ENCODE measurements at regions not wholly inside any gene's neighbourhood (a gene's known extent, or its start where the extent isn't known, plus 50 kb on each side); places are given as distances from the start of the nearest gene placed in this dataset.

- peaks cover 15% of the 10 kb centered on the region for H3K4me1 ChIP-seq
- no peak overlapping the region for H3K4me3 ChIP-seq (ENCODE audit: low read depth, low read length)
- H3K27me3 ChIP-seq = no peaks in the 10 kb centered on the region
- no peaks in the 10 kb centered on the region for H3K36me3 ChIP-seq
- no peak for TF ChIP-seq CTCF (IDR thresholded peaks at IDR 0.05; ENCODE audit: low read depth, low read length)
- DNase-seq = no peak
- peaks cover 5% of the 10 kb centered on the region for H3K9me3 ChIP-seq
Measured at GRCh38 chr11:103539166-103539565, 429.9 kb downstream of the DYNC2H1 start.

- DNase-seq = no peak
- H3K4me1 ChIP-seq = peaks cover 7% of the 10 kb centered on the region
Measured at GRCh38 chr11:103541186-103541795, 432.1 kb downstream of the DYNC2H1 start.

GRCh38 chr11:103542851-103543250 lies 433.6 kb downstream of the DYNC2H1 start:
- Histone ChIP-seq H3K27me3 (no peaks in the 10 kb centered on the region), H3K36me3 (no peaks in the 10 kb centered on the region), H3K9me3 (peaks cover 5% of the 10 kb centered on the region), H3K4me1 (peaks cover 3% of the 10 kb centered on the region), H3K4me3 (ENCODE audit: low read depth, low read length) (no peak overlapping the region)
- TF ChIP-seq CTCF (IDR thresholded peaks at IDR 0.05; ENCODE audit: low read depth, low read length) = no peak
- no peak for DNase-seq

More at GRCh38 chr11:103541186-103541795, 432.1 kb downstream of the DYNC2H1 start:
- no peaks in the 10 kb centered on the region for H3K36me3 ChIP-seq
- TF ChIP-seq CTCF (IDR thresholded peaks at IDR 0.05; ENCODE audit: low read depth, low read length) = no peak
- no peaks in the 10 kb centered on the region for H3K27me3 ChIP-seq
- H3K9me3 ChIP-seq = peaks cover 5% of the 10 kb centered on the region
- H3K4me3 ChIP-seq (ENCODE audit: low read depth, low read length) = no peak overlapping the region

- TF ChIP-seq CTCF (IDR thresholded peaks at IDR 0.05; ENCODE audit: low read depth, low read length) = no peak
- DNase-seq = no peak
- H3K9me3 ChIP-seq = peaks cover 5% of the 10 kb centered on the region
Measured at GRCh38 chr11:103543456-103543855, 434.2 kb downstream of the DYNC2H1 start.

DNA sequence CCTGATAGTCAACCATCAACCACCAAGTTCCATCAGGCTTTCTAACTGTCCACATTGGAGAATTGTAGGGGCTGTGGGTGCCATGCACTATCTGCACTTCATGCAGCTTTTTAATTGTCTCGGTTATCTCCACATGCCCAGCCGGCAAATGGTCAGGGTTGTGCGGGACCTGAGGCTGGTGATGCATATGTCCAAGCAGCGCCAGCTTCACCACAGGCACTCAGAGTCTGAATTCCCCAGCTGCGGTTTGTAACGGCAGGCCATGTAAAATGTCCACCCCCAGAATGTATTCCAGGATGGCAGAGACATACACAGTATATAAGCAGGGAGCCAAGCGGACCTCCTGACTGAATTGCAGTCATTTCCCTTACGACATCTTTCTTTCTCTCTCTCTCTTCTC lies 435.6 kb downstream of the DYNC2H1 start:
- no peak for DNase-seq
- Histone ChIP-seq H3K9me3 (peaks cover 5% of the 10 kb centered on the region), H3K4me3 (ENCODE audit: low read depth, low read length) (no peak overlapping the region), H3K27me3 (no peaks in the 10 kb centered on the region), H3K4me1 (no peaks in the 10 kb centered on the region), H3K36me3 (no peaks in the 10 kb centered on the region)
- no peak for TF ChIP-seq CTCF (IDR thresholded peaks at IDR 0.05; ENCODE audit: low read depth, low read length)

More at GRCh38 chr11:103543456-103543855, 434.2 kb downstream of the DYNC2H1 start:
- H3K4me1 ChIP-seq = no peaks in the 10 kb centered on the region
- no peaks in the 10 kb centered on the region for H3K27me3 ChIP-seq
- H3K36me3 ChIP-seq = no peaks in the 10 kb centered on the region
- H3K4me3 ChIP-seq (ENCODE audit: low read depth, low read length) = no peak overlapping the region

DNA sequence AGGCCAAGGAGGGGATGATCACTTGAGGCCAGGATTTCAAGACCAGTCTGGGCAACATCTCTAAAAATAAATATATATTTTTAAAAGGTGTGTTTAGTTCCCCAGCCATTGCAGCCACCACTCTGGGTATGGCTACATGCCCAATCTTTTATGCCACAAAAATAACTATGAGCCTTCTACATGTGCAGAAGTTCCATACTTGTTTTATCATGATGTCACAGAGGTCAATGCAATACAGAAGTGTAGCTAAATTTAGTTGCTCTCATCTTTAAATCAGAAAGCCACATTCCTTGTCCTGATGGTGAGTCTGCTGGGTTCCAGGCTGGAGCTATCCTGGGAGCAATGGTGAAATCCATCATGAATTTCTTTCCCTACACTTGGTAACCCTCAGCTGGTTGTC lies 436.3 kb downstream of the DYNC2H1 start:
- H3K27me3 ChIP-seq = no peaks in the 10 kb centered on the region
- no peaks in the 10 kb centered on the region; the same call in 1 of the 2 replicates for H3K4me1 ChIP-seq
- peaks cover 5% of the 10 kb centered on the region for H3K9me3 ChIP-seq
- no peak for TF ChIP-seq CTCF (IDR thresholded peaks at IDR 0.05; ENCODE audit: low read depth, low read length)
- no peak overlapping the region for H3K4me3 ChIP-seq (ENCODE audit: low read depth, low read length)
- no peaks in the 10 kb centered on the region for H3K36me3 ChIP-seq
- DNase-seq = no peak

Measured in BE2C (cell line).